SKM-1 (cell line): ENCODE measurements at regions not wholly inside any gene's neighbourhood (a gene's known extent, or its start where the extent isn't known, plus 50 kb on each side); places are given as distances from the start of the nearest gene placed in this dataset.
"Not testable (repeated sequence)": the region's sequence is repeated elsewhere in the genome, so short reads cannot be mapped to it uniquely, and the experiment has no call there.

Source experiments
- DNase-seq: peaks from one replicate; lab custom pipeline; 2025; ENCODE audit not compliant: unreplicated experiment; lab: John Stamatoyannopoulos, UW

GRCh38 chrX:115400960-115401359 is 111.4 kb downstream of the LUZP4 start:
- no peak for DNase-seq

DNA sequence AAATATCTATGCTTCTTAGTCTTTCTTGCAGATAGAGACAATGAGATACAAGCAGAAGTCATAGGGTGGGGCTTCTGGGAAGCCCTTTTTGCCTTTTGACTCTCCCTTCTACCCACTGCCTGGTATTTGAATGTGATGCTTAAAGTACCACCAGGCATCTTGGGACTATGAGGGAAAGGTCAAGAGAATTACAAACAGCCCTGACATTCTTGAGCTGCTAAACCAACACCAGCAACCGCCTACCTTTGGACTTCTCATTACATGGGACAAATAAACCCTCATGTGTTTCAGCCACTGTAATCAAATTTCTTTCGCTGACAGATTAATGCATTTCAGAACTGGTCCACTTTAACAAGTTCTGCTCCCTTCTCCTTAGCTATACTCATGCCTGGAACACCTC is 112.8 kb downstream of the LUZP4 start:
- no peak for DNase-seq

GRCh38 chrX:115408771-115409400 is 119.4 kb downstream of the LUZP4 start:
- no peak for DNase-seq

DNA sequence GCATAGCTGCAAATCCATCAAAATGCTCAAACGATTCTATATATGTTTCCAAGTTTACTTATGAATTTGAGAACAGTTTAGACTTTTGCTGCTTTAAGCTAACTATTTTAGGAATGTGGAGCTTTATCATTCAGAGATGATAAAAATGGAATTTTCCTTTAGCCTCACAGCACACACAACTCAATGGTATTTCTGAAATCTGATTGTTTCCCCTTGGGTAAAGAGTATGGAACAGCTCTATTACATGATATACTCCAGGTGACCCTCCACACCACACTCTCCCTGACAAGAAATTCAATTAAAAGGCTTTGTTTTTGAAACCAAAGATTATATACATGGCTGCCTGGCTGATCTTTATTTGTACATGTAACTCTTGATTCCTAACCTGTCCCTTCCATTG is 120.0 kb downstream of the LUZP4 start:
- DNase-seq = no peak

DNA sequence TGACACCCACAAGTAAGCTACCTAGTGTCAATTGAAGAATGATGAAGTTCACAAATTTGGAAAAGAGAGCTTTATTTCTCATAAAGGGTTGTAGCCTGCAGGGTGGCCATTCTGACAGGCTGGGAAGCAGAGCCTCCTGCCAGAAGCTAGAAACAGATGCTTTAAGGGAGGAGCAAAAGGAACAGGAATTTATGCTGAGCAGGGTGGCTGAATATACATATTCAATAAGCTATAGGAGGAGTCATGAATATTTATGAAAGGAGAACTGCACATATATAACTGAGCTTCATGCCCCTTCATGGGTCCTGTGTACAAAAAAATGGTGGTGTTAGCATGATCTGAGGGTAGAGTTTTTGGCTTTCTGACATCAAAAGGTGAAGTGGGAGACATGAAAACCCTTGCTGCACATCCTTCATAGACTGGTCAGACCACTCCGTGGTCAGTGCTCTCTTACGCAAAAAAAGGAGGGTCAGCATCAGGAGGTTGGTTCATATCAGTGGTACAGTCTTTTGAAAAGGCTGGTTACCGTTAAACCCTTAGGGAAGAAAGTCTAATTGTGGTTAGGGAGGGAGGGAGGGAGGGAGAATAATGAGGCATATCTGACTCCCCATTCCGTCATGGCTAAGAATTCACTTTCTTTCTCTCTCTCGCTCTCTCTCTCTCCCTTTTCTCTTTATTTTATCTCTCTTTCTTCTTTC is 121.4 kb downstream of the LUZP4 start:
- no peak for DNase-seq

- DNase-seq = no peak
These were observed 123.8 kb downstream of the LUZP4 start for GRCh38 chrX:115413246-115413878.

DNA sequence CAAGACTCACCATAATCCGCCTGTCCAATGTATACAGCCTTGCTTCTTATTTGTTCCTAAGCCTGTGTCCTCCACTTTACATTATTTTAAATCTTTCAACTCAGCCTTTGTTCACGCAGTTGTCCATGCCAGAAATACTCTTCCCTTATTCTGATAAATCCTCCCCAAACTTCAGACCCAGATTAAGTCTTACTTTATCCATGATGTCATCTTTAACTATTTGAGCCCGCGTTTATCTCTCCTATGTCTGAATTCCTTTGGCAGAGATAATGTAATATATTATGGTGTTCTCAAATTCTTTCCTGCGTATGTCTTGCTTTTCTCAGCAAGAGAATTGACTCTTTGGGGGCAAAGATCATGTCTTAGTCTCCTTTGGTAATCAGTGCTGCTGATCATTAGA is 129.6 kb downstream of the LUZP4 start:
- DNase-seq = no peak

DNA sequence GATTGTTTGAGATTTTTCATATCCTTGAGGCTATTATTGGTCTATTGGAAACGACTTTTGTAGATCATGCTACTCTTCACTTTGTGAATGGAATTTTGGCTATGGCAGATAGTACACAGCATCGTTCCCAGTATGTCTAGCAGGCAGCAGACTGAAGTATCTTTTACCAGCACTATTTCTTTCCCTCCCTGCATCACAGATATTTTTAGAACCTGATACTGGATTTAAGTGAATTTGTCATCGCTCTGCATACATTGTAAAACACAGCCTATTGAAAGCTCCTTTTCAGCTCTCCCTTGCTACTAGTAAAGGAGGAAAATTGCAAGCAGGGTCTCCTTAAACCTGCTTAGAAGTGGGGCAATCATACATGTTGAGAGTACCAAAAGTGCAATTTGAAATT is 133.6 kb downstream of the LUZP4 start:
- no peak for DNase-seq

DNA sequence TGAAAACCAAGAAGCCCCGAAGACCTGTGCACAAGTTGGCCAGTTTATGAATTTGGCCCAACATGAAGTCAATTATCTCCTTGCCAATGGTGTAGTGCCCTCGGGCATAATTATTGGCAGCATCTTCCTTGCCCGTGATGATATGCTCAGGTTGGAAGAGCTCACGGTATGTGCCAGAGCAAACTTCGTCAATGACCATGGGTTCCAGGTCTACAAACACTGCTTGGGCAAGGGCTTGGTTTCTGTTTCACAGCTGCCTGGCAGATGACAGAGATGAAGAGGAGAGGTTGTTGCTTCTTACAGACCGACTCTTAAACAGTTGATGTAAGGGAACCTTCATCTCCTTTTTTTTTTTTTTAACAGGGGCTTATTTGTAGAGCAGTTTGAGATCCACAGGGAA is 135.6 kb upstream of the PLS3 start:
- DNase-seq = no peak

DNA sequence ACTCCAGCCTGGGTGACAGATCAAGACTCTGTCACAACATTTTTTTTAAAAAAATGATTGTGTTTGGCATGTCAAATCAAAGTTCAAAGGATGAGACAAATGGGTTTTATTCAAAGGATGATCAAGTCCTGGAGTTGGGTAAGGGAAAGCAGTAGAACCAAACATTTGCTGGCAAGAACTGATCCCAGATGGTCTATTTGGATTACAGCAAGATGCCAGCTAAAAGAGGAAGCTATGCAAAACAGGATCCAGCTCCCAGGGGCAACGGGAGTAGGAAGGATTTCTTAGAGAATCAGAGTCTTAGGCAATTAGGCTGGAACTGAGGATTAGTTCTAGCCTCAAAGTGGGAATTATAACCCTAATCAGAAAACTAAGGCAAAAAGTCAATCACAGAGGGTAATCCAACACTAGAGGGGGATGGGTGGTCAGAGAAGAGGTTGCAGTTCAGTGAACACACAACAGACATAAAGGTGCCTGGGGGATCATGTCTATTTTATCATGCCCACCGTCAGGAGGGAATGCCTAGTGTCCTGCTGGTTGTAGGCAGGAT is 133.0 kb upstream of the PLS3 start:
- no peak for DNase-seq

DNA sequence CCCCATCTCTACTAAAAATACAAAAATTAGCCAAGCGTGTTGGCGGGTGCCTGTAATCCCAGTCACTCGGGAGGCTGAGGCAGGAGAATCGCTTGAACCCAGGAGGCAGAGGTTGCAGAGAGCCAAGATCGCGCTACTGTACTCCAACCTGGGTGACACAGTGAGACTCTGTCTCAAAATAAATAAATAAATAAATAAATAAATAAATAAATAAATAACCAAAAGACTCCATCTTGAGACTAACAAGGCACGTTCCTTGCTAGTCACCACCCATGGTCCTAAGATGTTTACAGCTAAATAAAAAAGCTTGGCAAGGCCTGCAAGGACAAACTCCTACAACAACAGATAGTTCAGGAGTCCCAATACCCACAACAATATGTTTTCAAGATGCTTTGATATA is 126.1 kb upstream of the PLS3 start:
- DNase-seq = not testable (repeated sequence)

DNA sequence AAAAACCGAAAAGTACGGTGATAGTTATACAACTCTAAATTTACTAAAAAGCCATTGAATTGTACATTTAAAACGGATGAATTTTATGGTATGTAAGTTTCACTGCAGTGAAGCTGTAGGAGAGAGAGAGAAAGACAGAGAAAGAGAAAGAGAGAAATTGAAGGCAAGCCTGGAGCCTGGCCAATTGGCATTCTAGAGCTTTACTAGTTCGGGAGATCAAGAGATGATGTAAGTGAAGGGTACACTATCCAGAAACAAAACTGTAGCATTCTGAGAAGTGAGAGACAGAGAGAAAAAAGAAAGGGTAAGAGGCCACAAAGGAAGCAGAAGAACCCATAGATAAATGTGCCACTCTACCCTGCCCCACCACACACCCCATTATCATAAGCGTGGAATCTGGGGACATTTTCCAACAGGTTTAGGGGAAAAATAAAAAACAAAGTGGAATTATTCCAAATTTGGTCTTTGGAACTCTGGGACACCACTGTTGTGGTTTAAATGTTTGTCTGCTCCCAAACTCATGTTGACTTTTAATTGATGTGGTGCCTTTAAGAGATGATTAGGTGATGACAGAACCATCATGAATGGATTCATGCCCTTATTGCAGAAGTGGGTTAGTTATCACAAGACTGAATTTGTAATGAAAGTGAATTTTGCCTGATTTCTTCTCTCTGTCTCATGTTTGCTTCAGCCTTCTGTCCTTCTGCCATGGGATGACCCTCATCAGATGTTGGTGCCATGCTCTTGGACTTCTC is 123.0 kb upstream of the PLS3 start:
- no peak for DNase-seq

DNA sequence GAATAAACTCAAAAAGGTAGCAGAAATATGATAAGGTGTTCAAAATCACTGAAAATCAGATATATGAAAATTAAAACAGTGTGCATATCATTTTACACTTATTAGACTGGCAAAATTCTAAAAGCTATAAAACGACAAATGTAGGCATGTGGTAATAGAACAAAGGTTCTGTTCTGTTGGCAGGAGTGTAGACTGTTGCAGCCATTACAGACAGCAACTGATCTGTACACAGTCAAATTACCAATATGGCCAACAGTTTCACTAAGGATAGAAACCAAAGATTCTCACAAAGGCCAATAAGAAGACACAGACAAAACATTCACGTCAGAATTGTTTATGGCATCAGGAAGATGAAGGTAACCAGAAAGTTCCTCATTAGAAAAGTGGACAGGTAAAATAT is 112.8 kb upstream of the PLS3 start:
- no peak for DNase-seq

DNA sequence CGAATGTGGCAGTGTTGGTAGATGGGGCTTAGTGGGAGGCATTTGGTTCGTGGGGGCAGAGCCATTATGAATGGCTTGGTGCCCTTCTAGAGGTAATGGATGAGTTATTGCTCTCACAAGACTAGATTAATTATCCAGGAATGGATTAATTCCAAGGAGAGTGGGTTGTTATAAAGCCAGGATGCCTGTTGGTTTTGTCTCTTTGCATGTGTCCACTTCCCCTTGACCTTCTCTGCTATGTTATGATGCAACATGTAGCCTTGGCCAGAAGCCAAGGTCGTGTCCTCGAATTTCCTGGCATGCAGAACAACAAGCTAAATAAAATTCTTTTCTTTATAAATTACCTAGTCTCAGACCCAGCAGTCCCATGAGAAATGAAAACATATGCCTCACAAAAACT is 111.2 kb upstream of the PLS3 start:
- DNase-seq = no peak

- no peak for DNase-seq
These were observed 108.7 kb upstream of the PLS3 start for GRCh38 chrX:115452251-115452650.

DNA sequence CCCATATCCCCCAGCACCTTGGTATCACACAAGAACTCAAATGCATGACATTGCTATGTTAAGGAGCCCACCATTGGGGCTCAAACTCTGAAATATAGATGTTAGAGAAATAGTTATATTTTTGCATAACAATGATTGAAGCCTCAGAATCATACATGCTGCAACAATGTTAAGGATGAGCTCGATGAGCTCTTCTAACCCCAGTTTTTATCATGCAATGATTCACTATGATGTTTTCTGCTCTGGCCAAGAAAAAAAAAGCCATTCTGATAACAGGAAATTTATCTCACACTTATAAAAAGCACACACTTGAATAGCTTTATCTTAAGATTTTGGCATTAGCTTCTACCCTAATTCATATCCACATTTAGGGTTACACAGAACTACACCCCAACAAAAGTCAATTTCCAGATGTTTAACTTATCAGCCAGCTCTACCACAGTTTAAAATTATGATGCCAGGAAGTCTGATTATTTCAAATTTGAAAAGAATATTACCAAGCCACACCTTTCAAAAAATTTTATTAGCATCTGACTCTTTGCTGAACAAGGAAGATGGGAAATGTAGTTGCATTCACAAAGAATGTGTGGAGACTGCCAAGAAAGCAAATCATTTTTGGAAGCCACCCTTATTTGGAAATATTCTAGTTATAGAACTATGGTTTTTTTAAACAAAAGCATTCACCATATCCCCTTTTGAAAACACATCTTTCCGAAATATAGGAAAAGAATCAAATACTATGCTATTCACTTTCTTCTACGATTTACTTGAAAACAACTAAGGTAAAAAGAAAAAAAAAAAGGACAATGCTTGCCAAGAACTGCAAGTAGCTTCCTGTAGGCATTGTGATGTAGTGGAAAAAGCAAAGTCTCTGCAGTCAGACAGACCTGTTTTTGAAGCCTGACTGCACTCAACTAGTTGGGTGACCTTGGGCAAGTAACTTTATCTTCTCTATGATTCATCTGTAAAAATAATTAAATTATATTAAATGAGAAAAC is 100.8 kb upstream of the PLS3 start:
- no peak for DNase-seq

DNA sequence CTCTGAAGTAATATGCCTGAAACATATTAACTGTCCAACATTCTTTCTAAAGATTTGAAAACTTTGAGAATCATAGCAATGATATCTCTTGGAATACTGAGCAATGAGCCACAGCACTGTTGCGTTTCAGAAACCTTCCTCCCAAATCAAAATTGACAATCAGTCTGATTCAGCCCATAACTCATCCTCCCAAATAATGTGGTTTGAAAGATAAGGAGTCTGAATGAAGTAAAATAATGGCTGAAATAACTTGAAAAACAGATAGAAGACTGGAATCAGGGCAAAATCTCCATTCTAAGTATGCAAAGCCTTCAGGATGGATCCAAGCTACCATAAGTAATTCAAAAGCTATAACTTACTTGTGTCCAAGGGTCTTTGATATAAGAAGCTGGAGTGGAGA is 98.6 kb upstream of the PLS3 start:
- no peak for DNase-seq

DNA sequence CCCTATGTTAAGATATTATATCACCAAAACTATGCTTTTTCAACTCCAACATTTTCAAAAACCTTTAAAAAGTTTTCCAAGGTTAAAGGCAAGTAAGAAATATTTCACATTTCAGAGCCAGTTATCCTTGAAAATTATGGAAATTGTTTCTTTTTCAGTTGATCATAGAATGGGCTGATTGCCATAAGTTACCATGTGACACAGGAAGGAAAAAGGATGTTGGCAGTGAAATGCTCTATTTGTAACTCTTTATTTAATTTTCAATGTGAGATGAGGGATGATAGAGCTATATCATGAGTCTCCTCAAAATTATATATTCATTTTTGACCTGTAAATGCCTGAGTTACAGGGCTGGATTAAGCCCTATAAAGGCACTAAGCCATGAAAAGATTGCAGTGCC is 93.0 kb upstream of the PLS3 start:
- no peak for DNase-seq

DNA sequence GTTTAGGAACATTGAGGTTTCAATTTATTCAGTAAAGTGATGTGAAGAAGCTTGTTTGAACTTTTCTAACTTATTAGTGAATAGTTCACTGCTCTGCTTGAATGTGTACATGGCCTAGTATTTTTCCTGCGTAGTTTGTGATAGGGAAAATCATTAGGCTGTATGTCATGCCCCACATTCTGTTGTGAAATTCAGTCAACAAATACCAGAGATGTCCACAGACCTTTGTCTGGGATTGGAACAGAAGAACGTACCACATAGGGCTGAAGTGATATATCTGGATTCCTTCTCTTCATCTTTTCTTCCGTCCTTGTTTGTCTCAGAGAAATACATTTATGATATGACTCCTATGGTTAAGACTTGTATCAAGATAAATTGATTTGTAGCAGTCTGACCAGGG is 88.8 kb upstream of the PLS3 start:
- DNase-seq = no peak

DNA sequence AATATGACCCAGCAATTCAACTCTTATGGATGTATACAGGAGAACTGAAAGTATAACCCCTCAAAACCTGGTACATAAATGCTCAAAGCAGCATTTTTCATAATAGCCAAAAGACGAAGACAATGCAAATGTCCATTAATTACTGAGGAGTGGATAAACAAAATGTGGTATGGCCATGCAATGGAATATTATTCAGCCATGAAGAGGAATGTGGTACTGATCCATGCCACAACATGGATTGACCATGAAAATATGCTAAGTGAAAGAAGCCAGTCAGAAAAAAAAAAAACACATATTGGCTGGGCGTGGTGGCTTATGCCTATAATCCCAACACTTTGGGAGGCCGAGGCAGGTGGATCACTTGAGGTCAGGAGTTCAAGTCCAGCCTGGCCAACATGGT is 74.5 kb upstream of the PLS3 start:
- no peak for DNase-seq
